ENCODE measurements at regions not wholly inside any gene's neighbourhood (a gene's known extent, or its start where the extent isn't known, plus 50 kb on each side); places are given as distances from the start of the nearest gene placed in this dataset.

- DNase-seq (ENCODE audit: low read depth) (no peak), FAIRE-seq (no peak)
- peaks cover 33% of the 10 kb centered on the region for H4K20me1 ChIP-seq (ENCODE audit: insufficient read depth, low read length)
- no peak overlapping the region for H3K4me2 ChIP-seq (ENCODE audit: low read length)
- no peaks in the 10 kb centered on the region for H3K27me3 ChIP-seq (ENCODE audit: insufficient read depth, low read length)
- no peak overlapping the region for H3K27ac ChIP-seq (ENCODE audit: low read depth, low read length)
- H3K4me1 Mint-ChIP-seq (ENCODE audit: low read depth, unreplicated experiment): no peaks in the 10 kb centered on the region
- H3K9me3 ChIP-seq (ENCODE audit: insufficient read depth, low read depth, low read length): no peaks in the 10 kb centered on the region
- H3K9me3 Mint-ChIP-seq (ENCODE audit: unreplicated experiment): peaks cover 6% of the 10 kb centered on the region
- no peaks in the 10 kb centered on the region for H3K36me3 Mint-ChIP-seq (ENCODE audit: low read depth, unreplicated experiment)
- no peak overlapping the region for H3K4me3 Mint-ChIP-seq (ENCODE audit: unreplicated experiment)
- H3K4me1 ChIP-seq (ENCODE audit: insufficient read depth, low read length): no peaks in the 10 kb centered on the region
- no peaks in the 10 kb centered on the region for H3K79me2 ChIP-seq (ENCODE audit: insufficient read depth, low read length)
- no peaks in the 10 kb centered on the region for H3K36me3 ChIP-seq (ENCODE audit: insufficient read depth, low read length)
- H3K4me3 ChIP-seq (ENCODE audit: insufficient read depth, low read depth, low read length): no peak overlapping the region
- H3K27ac Mint-ChIP-seq (ENCODE audit: unreplicated experiment): no peak overlapping the region
- peak; percentile 29 for TF ChIP-seq CTCF (IDR thresholded peaks at IDR 0.05; ENCODE audit: insufficient read depth, low read depth, low read length)
- TF ChIP-seq EZH2 (IDR thresholded peaks at IDR 0.05; ENCODE audit: insufficient read depth, low read length): no peak
- no peak overlapping the region for H3K9ac ChIP-seq (ENCODE audit: low read length)
- H3K27me3 Mint-ChIP-seq (ENCODE audit: low read depth, unreplicated experiment): peaks cover 7% of the 10 kb centered on the region
- no peak overlapping the region for H2AFZ ChIP-seq (ENCODE audit: low read depth, low read length)
These were observed 196.7 kb upstream of the GSE1 start for GRCh38 chr16:85416228-85417109.

GRCh38 chr16:85417156-85417860 lies 195.8 kb upstream of the GSE1 start:
- Histone ChIP-seq H3K4me1 (ENCODE audit: insufficient read depth, low read length) (no peaks in the 10 kb centered on the region), H3K79me2 (ENCODE audit: insufficient read depth, low read length) (no peaks in the 10 kb centered on the region), H4K20me1 (ENCODE audit: insufficient read depth, low read length) (peaks cover 39% of the 10 kb centered on the region), H3K4me2 (ENCODE audit: low read length) (no peak overlapping the region), H3K27ac (ENCODE audit: low read depth, low read length) (no peak overlapping the region), H3K36me3 (ENCODE audit: insufficient read depth, low read length) (no peaks in the 10 kb centered on the region), H3K4me3 (ENCODE audit: insufficient read depth, low read depth, low read length) (no peak overlapping the region), H3K9me3 (ENCODE audit: insufficient read depth, low read depth, low read length) (no peaks in the 10 kb centered on the region), H3K9ac (ENCODE audit: low read length) (no peak overlapping the region), H2AFZ (ENCODE audit: low read depth, low read length) (no peak overlapping the region), H3K27me3 (ENCODE audit: insufficient read depth, low read length) (no peaks in the 10 kb centered on the region)
- FAIRE-seq (no peak), DNase-seq (ENCODE audit: low read depth) (no peak)
- Mint-ChIP-seq H3K9me3 (ENCODE audit: unreplicated experiment) (peaks cover 6% of the 10 kb centered on the region), H3K27me3 (ENCODE audit: low read depth, unreplicated experiment) (peaks cover 9% of the 10 kb centered on the region), H3K36me3 (ENCODE audit: low read depth, unreplicated experiment) (no peaks in the 10 kb centered on the region), H3K27ac (ENCODE audit: unreplicated experiment) (no peak overlapping the region), H3K4me1 (ENCODE audit: low read depth, unreplicated experiment) (no peaks in the 10 kb centered on the region), H3K4me3 (ENCODE audit: unreplicated experiment) (no peak overlapping the region)
- no peak for TF ChIP-seq CTCF (IDR thresholded peaks at IDR 0.05; ENCODE audit: insufficient read depth, low read depth, low read length)
- no peak for TF ChIP-seq EZH2 (IDR thresholded peaks at IDR 0.05; ENCODE audit: insufficient read depth, low read length)
